Keratinocyte (primary cell): ENCODE measurements at regions not wholly inside any gene's neighbourhood (a gene's known extent, or its start where the extent isn't known, plus 50 kb on each side); places are given as distances from the start of the nearest gene placed in this dataset.

Source experiments
- DNase-seq: peaks from one replicate; pipeline ENCODE4 v3.0.0-alpha.2; 2011; ENCODE audit warnings: low read depth, missing footprints, low spot score
- FAIRE-seq: peaks from 2 replicates; lab custom pipeline; 2011; peaks lifted over from hg19 to GRCh38; lab: Jason Lieb, UNC
- H2AFZ ChIP-seq: 2 replicates; pipeline ENCODE4 v1.6.0; 2012; ENCODE audit warnings: low read length, control low read depth, inconsistent platforms; ENCODE audit not compliant: control insufficient read depth
- H3K27ac ChIP-seq: 2 replicates; pipeline ENCODE4 v1.5.1; 2011; ENCODE audit warnings: low read length; ENCODE audit not compliant: control insufficient read depth, insufficient read depth
- H3K27me3 ChIP-seq: 3 replicates; pipeline ENCODE4 v1.6.0; 2011; ENCODE audit warnings: low read length; ENCODE audit not compliant: control insufficient read depth, insufficient read depth; ENCODE audit errors: extremely low read depth
- H3K36me3 ChIP-seq, 2 experiments: 2 replicates in 1 of 2; 3 replicates in 1 of 2; pipeline ENCODE4 v1.5.1; 2011; ENCODE audit warnings: low read length in 2 of 2, mild to moderate bottlenecking in 1 of 2; ENCODE audit not compliant: control insufficient read depth in 2 of 2, insufficient read depth in 2 of 2; ENCODE audit errors: extremely low read depth in 1 of 2
- H3K4me1 ChIP-seq: 3 replicates; pipeline ENCODE4 v1.5.1; 2011; ENCODE audit warnings: low read length; ENCODE audit not compliant: control insufficient read depth, insufficient read depth; ENCODE audit errors: extremely low read depth
- H3K4me2 ChIP-seq: 3 replicates; pipeline ENCODE4 v1.6.0; 2011; ENCODE audit warnings: low read depth, low read length; ENCODE audit not compliant: control insufficient read depth, insufficient read depth; ENCODE audit errors: extremely low read depth
- H3K4me3 ChIP-seq, 3 experiments: fragments of 200-600 bp in 1 of 3; sonication (generic) in 1 of 3; 2 replicates in 2 of 3; 3 replicates in 1 of 3; pipeline ENCODE4 v1.5.1; 2011 to 2016; ENCODE audit warnings: low read length in 3 of 3, mild to moderate bottlenecking in 3 of 3, control low read depth in 2 of 3, inconsistent platforms in 1 of 3, low read depth in 1 of 3, mixed read lengths in 1 of 3, mixed run types in 1 of 3, moderate library complexity in 1 of 3; ENCODE audit not compliant: control insufficient read depth in 2 of 3, insufficient read depth in 2 of 3; ENCODE audit errors: extremely low read depth in 1 of 3
- H3K79me2 ChIP-seq: 2 replicates; pipeline ENCODE4 v1.6.0; 2012; ENCODE audit warnings: low read length; ENCODE audit not compliant: control insufficient read depth, insufficient read depth
- H3K9ac ChIP-seq: 3 replicates; pipeline ENCODE4 v1.6.0; 2011; ENCODE audit warnings: low read length; ENCODE audit not compliant: control insufficient read depth, insufficient read depth; ENCODE audit errors: extremely low read depth
- H3K9me1 ChIP-seq: 3 replicates; pipeline ENCODE4 v1.6.0; 2011; ENCODE audit warnings: low read length; ENCODE audit not compliant: control insufficient read depth, insufficient read depth; ENCODE audit errors: extremely low read depth
- H3K9me3 ChIP-seq: 2 replicates; pipeline ENCODE4 v1.5.1; 2012; ENCODE audit warnings: low read depth, low read length; ENCODE audit not compliant: control insufficient read depth
- H4K20me1 ChIP-seq: 3 replicates; pipeline ENCODE4 v1.6.0; 2011; ENCODE audit warnings: low read length; ENCODE audit not compliant: control insufficient read depth, insufficient read depth; ENCODE audit errors: extremely low read depth
- EZH2 ChIP-seq: IDR thresholded peaks from one replicate; pipeline ENCODE4 v1.6.1; 2012; ENCODE audit warnings: inconsistent platforms, mild to moderate bottlenecking, low read length, moderate library complexity
- dilution Hi-C: fragments of 300-500 bp; cut with MboI; formaldehyde crosslinking; loops from one replicate; pipeline ENCODE4 v1.7.0; 2020; ENCODE audit warnings: low sequenced_read_pairs; ENCODE audit not compliant: extremely low pct_ligation_motif_present
- TF ChIP-seq, protein P1 (sequence below), 3 experiments: IDR thresholded peaks in 1 of 3; conservative IDR thresholded peaks in 1 of 3; optimal IDR thresholded peaks in 1 of 3; 2 replicates in 2 of 3; 3 replicates in 1 of 3; pipeline versions ENCODE3 to v1.5.1; 2011; ENCODE audit warnings: low read length in 3 of 3, mild to moderate bottlenecking in 3 of 3, moderate library complexity in 2 of 3, control low read depth in 1 of 3, inconsistent platforms in 1 of 3; ENCODE audit not compliant: insufficient read depth in 2 of 3; ENCODE audit errors: extremely low read depth in 1 of 3

GRCh38 chr10:78332012-78332411, 298.3 kb downstream of the RPS24 start:
- H3K9me3 ChIP-seq, result no peaks in the 10 kb centered on the region
- H3K4me3 ChIP-seq, result no peak overlapping the region
- no peaks in the 10 kb centered on the region for H3K4me1 ChIP-seq
- H3K27me3 ChIP-seq, result peaks cover 5% of the 10 kb centered on the region
- no peaks in the 10 kb centered on the region for H3K36me3 ChIP-seq
- H3K9me1 ChIP-seq, result no peaks in the 10 kb centered on the region
- no peak for FAIRE-seq
- no peaks in the 10 kb centered on the region for H4K20me1 ChIP-seq
- H3K4me2 ChIP-seq, result no peak overlapping the region
- no peak overlapping the region for H3K9ac ChIP-seq
- no peak overlapping the region for H3K27ac ChIP-seq
- no peak overlapping the region for H2AFZ ChIP-seq
- dilution Hi-C loops, result no loop called here
- TF ChIP-seq, protein P1, sequence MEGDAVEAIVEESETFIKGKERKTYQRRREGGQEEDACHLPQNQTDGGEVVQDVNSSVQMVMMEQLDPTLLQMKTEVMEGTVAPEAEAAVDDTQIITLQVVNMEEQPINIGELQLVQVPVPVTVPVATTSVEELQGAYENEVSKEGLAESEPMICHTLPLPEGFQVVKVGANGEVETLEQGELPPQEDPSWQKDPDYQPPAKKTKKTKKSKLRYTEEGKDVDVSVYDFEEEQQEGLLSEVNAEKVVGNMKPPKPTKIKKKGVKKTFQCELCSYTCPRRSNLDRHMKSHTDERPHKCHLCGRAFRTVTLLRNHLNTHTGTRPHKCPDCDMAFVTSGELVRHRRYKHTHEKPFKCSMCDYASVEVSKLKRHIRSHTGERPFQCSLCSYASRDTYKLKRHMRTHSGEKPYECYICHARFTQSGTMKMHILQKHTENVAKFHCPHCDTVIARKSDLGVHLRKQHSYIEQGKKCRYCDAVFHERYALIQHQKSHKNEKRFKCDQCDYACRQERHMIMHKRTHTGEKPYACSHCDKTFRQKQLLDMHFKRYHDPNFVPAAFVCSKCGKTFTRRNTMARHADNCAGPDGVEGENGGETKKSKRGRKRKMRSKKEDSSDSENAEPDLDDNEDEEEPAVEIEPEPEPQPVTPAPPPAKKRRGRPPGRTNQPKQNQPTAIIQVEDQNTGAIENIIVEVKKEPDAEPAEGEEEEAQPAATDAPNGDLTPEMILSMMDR (optimal IDR thresholded peaks at IDR 0.05 in 1 of 3, IDR thresholded peaks at IDR 0.05 in 1 of 3, conservative IDR thresholded peaks at IDR 0.05 in 1 of 3; ENCODE audit: extremely low read depth in 1 of 3, insufficient read depth in 2 of 3, low read length in 3 of 3), result no peak
- no peak for TF ChIP-seq EZH2
- DNase-seq, result no peak
- no peaks in the 10 kb centered on the region for H3K79me2 ChIP-seq

GRCh38 chr10:78332657-78333056, 299.0 kb downstream of the RPS24 start:
- Histone ChIP-seq H3K79me2 (no peaks in the 10 kb centered on the region), H3K9me1 (no peaks in the 10 kb centered on the region), H3K4me2 (no peak overlapping the region), H3K27me3 (peaks cover 5% of the 10 kb centered on the region), H3K4me3 (no peak overlapping the region), H2AFZ (no peak overlapping the region), H3K9me3 (no peaks in the 10 kb centered on the region), H3K9ac (no peak overlapping the region), H4K20me1 (no peaks in the 10 kb centered on the region), H3K4me1 (no peaks in the 10 kb centered on the region), H3K36me3 (no peaks in the 10 kb centered on the region), H3K27ac (no peak overlapping the region)
- FAIRE-seq, result no peak
- TF ChIP-seq, protein P1 (optimal IDR thresholded peaks at IDR 0.05 in 1 of 3, IDR thresholded peaks at IDR 0.05 in 1 of 3, conservative IDR thresholded peaks at IDR 0.05 in 1 of 3; ENCODE audit: extremely low read depth in 1 of 3, insufficient read depth in 2 of 3, low read length in 3 of 3), result no peak
- no peak for TF ChIP-seq EZH2
- DNase-seq, result no peak
- dilution Hi-C loops, result no loop called here
